Astrocyte of the hippocampus (primary cell): ENCODE measurements at regions not wholly inside any gene's neighbourhood (a gene's known extent, or its start where the extent isn't known, plus 50 kb on each side); places are given as distances from the start of the nearest gene placed in this dataset.
"Not testable (repeated sequence)": the region's sequence is repeated elsewhere in the genome, so short reads cannot be mapped to it uniquely, and the experiment has no call there.

Source experiments
- DNase-seq: peaks from one replicate; pipeline ENCODE4 v3.0.0; 2011; ENCODE audit warnings: low read depth, low spot score

GRCh38 chr22:41023299-41023623 is 69.1 kb upstream of the EP300 start:
- DNase-seq: no peak

- DNase-seq: peak; percentile 89
Observed at GRCh38 chr22:41028841-41029240, 63.6 kb upstream of the EP300 start.

GRCh38 chr22:41030891-41031290 is 61.5 kb upstream of the EP300 start:
- peak; percentile 84 for DNase-seq

GRCh38 chr22:41034706-41035105 is 57.7 kb upstream of the EP300 start:
- no peak for DNase-seq

GRCh38 chr22:41036924-41037323 is 55.5 kb upstream of the EP300 start:
- no peak for DNase-seq

- no peak for DNase-seq
Observed at GRCh38 chr22:41038732-41039131, 53.7 kb upstream of the EP300 start.

- not testable (repeated sequence) for DNase-seq
Observed at GRCh38 chr22:41039641-41040040, 52.8 kb upstream of the EP300 start.

- no peak for DNase-seq
Observed at GRCh38 chr22:41040483-41040882, 51.9 kb upstream of the EP300 start.

- DNase-seq: no peak
Observed at GRCh38 chr22:41041532-41041931, 50.9 kb upstream of the EP300 start.
